Hepatocyte (in vitro differentiated cells): ENCODE measurements at regions not wholly inside any gene's neighbourhood (a gene's known extent, or its start where the extent isn't known, plus 50 kb on each side); places are given as distances from the start of the nearest gene placed in this dataset.

Experiments used
- DNase-seq: peaks from one replicate; pipeline ENCODE4 v3.0.0-alpha.2; 2016; ENCODE audit warnings: low spot score
- H2AFZ ChIP-seq: fragments of 200-600 bp; sonication (generic); 2 replicates; pipeline ENCODE4 v1.6.0; 2016; ENCODE audit warnings: antibody characterized with exemption, mild to moderate bottlenecking
- H3K27ac ChIP-seq: fragments of 200-600 bp; sonication (generic); 2 replicates; pipeline ENCODE4 v1.5.1; 2016; ENCODE audit warnings: mild to moderate bottlenecking
- H3K27me3 ChIP-seq: fragments of 200-600 bp; sonication (generic); 2 replicates; pipeline ENCODE4 v1.6.1; 2016
- H3K36me3 ChIP-seq: fragments of 200-600 bp; sonication (generic); replicated peaks from 2 replicates; pipeline ENCODE4 v1.5.1; 2016; ENCODE audit warnings: low read depth; ENCODE audit not compliant: insufficient read depth
- H3K4me1 ChIP-seq: fragments of 200-600 bp; sonication (generic); 2 replicates; pipeline ENCODE4 v1.5.1; 2016; ENCODE audit warnings: mild to moderate bottlenecking, moderate library complexity; ENCODE audit not compliant: insufficient read depth
- H3K4me2 ChIP-seq: fragments of 200-600 bp; sonication (generic); 2 replicates; pipeline ENCODE4 v1.6.0; 2016
- H3K4me3 ChIP-seq: fragments of 200-600 bp; sonication (generic); 2 replicates; pipeline ENCODE4 v1.5.1; 2016; ENCODE audit warnings: mild to moderate bottlenecking
- H3K79me2 ChIP-seq: fragments of 200-600 bp; sonication (generic); 2 replicates; pipeline ENCODE4 v1.6.0; 2017; ENCODE audit warnings: mild to moderate bottlenecking
- H3K9me2 ChIP-seq: fragments of 200-600 bp; sonication (generic); replicated peaks from 2 replicates; pipeline ENCODE4 v1.6.0; 2017; ENCODE audit warnings: mild to moderate bottlenecking; ENCODE audit not compliant: insufficient read depth
- H3K9me3 ChIP-seq: fragments of 200-600 bp; sonication (generic); 2 replicates; pipeline ENCODE4 v1.5.1; 2016; ENCODE audit warnings: low read depth, mild to moderate bottlenecking
- H4K20me1 ChIP-seq: fragments of 200-600 bp; sonication (generic); 2 replicates; pipeline ENCODE4 v1.6.0; 2016; ENCODE audit warnings: mild to moderate bottlenecking; ENCODE audit not compliant: insufficient read depth, poor library complexity, severe bottlenecking
- EZH2 ChIP-seq: fragments of 200-600 bp; sonication (generic); IDR thresholded peaks from 2 replicates; pipeline ENCODE4 v1.6.1; 2016; ENCODE audit warnings: antibody characterized with exemption, mild to moderate bottlenecking, borderline replicate concordance
- EZH2phosphoT487 ChIP-seq: fragments of 200-600 bp; sonication (generic); IDR thresholded peaks from one replicate; pipeline ENCODE4 v1.6.1; 2018; ENCODE audit warnings: antibody characterized with exemption, mild to moderate bottlenecking, low read depth, moderate library complexity; ENCODE audit not compliant: unreplicated experiment, severe bottlenecking
- WGBS: methylation state at CpG from one replicate; pipeline ENCODE4 v1.1.6; 2016; ENCODE audit warnings: low lambda C conversion rate; ENCODE audit errors: missing lambda C conversion rate; 5-methylcytosine and 5-hydroxymethylcytosine counted together
- TF ChIP-seq, protein P1 (sequence below): fragments of 200-600 bp; sonication (generic); IDR thresholded peaks from 2 replicates; pipeline ENCODE4 v1.5.1; 2016; ENCODE audit warnings: antibody characterized with exemption, mild to moderate bottlenecking; ENCODE audit not compliant: poor library complexity

GRCh38 chr17:69723741-69724140 is 309.2 kb downstream of the MAP2K6 start:
- DNase-seq: no peak

DNA sequence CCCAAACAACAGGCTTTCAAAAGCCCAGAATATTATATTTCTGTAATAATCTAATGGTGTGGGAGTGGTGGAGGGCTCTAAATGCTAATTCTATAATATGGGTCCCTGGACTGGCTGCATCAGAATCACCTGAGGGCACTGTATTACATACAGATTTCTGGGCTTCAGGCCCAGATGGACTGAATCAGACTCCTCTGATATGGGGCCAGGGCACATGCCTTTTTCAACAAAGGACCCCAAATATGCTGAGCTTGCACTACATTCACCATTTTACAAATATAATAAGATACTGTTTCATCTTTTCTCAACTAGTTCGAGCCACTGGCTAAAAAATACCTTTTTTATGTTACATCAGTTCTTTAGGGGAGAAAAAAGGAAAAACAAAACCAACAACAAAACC is 309.7 kb downstream of the MAP2K6 start:
- Histone ChIP-seq H3K36me3 (no peaks in the 10 kb centered on the region), H3K9me3 (no peaks in the 10 kb centered on the region), H3K79me2 (no peaks in the 10 kb centered on the region), H3K4me2 (no peak overlapping the region), H4K20me1 (no peaks in the 10 kb centered on the region), H3K4me3 (no peak overlapping the region), H3K9me2 (no peaks in the 10 kb centered on the region), H2AFZ (no peak overlapping the region), H3K27me3 (no peaks in the 10 kb centered on the region), H3K27ac (no peak overlapping the region), H3K4me1 (no peaks in the 10 kb centered on the region)
- DNase-seq: no peak
- TF ChIP-seq EZH2phosphoT487 (no peak), EZH2 (no peak)
- TF ChIP-seq, protein P1, sequence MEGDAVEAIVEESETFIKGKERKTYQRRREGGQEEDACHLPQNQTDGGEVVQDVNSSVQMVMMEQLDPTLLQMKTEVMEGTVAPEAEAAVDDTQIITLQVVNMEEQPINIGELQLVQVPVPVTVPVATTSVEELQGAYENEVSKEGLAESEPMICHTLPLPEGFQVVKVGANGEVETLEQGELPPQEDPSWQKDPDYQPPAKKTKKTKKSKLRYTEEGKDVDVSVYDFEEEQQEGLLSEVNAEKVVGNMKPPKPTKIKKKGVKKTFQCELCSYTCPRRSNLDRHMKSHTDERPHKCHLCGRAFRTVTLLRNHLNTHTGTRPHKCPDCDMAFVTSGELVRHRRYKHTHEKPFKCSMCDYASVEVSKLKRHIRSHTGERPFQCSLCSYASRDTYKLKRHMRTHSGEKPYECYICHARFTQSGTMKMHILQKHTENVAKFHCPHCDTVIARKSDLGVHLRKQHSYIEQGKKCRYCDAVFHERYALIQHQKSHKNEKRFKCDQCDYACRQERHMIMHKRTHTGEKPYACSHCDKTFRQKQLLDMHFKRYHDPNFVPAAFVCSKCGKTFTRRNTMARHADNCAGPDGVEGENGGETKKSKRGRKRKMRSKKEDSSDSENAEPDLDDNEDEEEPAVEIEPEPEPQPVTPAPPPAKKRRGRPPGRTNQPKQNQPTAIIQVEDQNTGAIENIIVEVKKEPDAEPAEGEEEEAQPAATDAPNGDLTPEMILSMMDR: no peak
- WGBS: 100% methylated on average over 1 of the region's 1 CpG

More at GRCh38 chr17:69723741-69724140, 309.2 kb downstream of the MAP2K6 start:
- H3K36me3 ChIP-seq: no peaks in the 10 kb centered on the region
- H3K9me2 ChIP-seq: no peaks in the 10 kb centered on the region
- no peak overlapping the region for H2AFZ ChIP-seq
- H3K4me2 ChIP-seq: no peak overlapping the region
- H3K27ac ChIP-seq: no peak overlapping the region
- TF ChIP-seq, protein P1: no peak
- TF ChIP-seq EZH2phosphoT487: no peak
- TF ChIP-seq EZH2: no peak
- no peaks in the 10 kb centered on the region for H3K79me2 ChIP-seq
- no peaks in the 10 kb centered on the region for H4K20me1 ChIP-seq
- no peaks in the 10 kb centered on the region for H3K9me3 ChIP-seq
- H3K27me3 ChIP-seq: no peaks in the 10 kb centered on the region
- no peaks in the 10 kb centered on the region for H3K4me1 ChIP-seq
- no peak overlapping the region for H3K4me3 ChIP-seq

- Histone ChIP-seq H3K27ac (no peak overlapping the region), H3K36me3 (no peaks in the 10 kb centered on the region), H3K79me2 (no peaks in the 10 kb centered on the region), H3K9me2 (no peaks in the 10 kb centered on the region), H3K4me1 (no peaks in the 10 kb centered on the region), H3K4me3 (no peak overlapping the region), H3K27me3 (no peaks in the 10 kb centered on the region), H3K9me3 (no peaks in the 10 kb centered on the region), H2AFZ (no peak overlapping the region), H4K20me1 (no peaks in the 10 kb centered on the region), H3K4me2 (no peak overlapping the region)
- TF ChIP-seq, protein P1: no peak
- TF ChIP-seq EZH2phosphoT487 (no peak), EZH2 (no peak)
- DNase-seq: no peak
- 95% methylated on average over 3 of the region's 3 CpGs for WGBS
Observed at GRCh38 chr17:69725146-69725545, 310.6 kb downstream of the MAP2K6 start.

DNA sequence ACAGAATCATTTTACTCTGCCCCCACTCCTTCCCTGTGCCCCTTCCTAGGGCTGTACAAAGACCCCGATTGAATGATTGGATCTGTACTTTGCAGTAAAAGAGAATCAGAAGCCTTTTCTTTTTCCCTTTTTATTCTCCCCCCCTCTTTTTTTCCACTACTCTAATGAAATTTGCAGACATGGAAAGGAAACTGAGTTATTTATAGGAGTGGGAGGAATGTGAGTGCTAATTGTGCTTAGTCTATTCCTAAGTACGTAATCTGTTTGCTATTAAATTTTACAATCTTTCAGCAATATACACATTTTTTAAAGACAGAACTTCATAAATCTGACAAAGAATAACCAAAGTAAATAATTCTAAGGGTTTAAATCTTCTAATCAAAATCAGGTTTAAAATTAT is 314.3 kb downstream of the MAP2K6 start:
- H3K27ac ChIP-seq: no peak overlapping the region
- no peak overlapping the region for H3K4me3 ChIP-seq
- no peak overlapping the region for H3K4me2 ChIP-seq
- H3K79me2 ChIP-seq: no peaks in the 10 kb centered on the region
- no peaks in the 10 kb centered on the region for H3K27me3 ChIP-seq
- no peak for DNase-seq
- H3K36me3 ChIP-seq: no peaks in the 10 kb centered on the region
- peaks cover 7% of the 10 kb centered on the region for H3K4me1 ChIP-seq
- H2AFZ ChIP-seq: no peak overlapping the region
- no peaks in the 10 kb centered on the region for H4K20me1 ChIP-seq
- H3K9me2 ChIP-seq: no peaks in the 10 kb centered on the region
- 55% methylated on average over 2 of the region's 2 CpGs for WGBS
- no peaks in the 10 kb centered on the region for H3K9me3 ChIP-seq
- TF ChIP-seq EZH2 (no peak), EZH2phosphoT487 (no peak)
- TF ChIP-seq, protein P1: no peak
